ENCODE measurements at regions not wholly inside any gene's neighbourhood (a gene's known extent, or its start where the extent isn't known, plus 50 kb on each side); places are given as distances from the start of the nearest gene placed in this dataset.
"Not testable (repeated sequence)": the region's sequence is repeated elsewhere in the genome, so short reads cannot be mapped to it uniquely, and the experiment has no call there.

- intact Hi-C loops (cut with DNase I; ENCODE audit: low total_unique reads), result no loop called here
These were observed 68.1 kb upstream of the TMEM252 start for GRCh38 chr9:68608763-68609162.

DNA sequence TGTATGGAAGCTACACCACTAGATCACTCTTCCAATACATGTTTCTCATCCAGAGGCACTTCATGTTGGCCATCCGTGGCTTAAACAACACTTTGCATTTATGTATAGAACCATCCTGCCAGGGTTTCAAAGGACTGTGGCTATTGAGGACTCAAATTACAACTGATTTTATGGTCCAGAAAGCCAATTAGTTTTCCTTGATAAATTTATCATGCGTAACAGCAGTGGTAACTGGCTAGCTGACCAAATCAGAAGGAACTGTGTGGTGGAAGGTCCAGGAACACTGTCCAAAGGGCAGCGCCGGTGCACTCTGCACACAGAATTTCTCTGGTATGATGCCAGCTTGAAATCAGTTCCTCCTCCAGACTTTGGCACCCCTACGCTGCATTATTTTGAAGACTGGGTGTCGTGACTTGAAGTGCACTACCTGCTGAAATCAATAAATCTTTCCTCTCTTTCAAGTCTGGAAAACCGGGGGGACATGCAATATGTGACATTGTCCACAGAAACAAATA lies 69.3 kb upstream of the TMEM252 start:
- H3K36me3 ChIP-seq, result no peaks in the 10 kb centered on the region
- no peak for DNase-seq (ENCODE audit: low spot score in 2 of 2)
- H3K27me3 ChIP-seq, result no peaks in the 10 kb centered on the region
- intact Hi-C loops (cut with DNase I; ENCODE audit: low total_unique reads), result loop anchor here (2.0 kb wide), 1 partner anchor 57 kb away; no protein-coding TSS in a partner anchor
- TF ChIP-seq POLR2A (IDR thresholded peaks at IDR 0.05) (no peak), POLR2AphosphoS5 (IDR thresholded peaks at IDR 0.05) (no peak), CTCF (IDR thresholded peaks at IDR 0.05) (no peak)
- no peak overlapping the region for H3K4me3 ChIP-seq
- H3K27ac ChIP-seq, result no peak overlapping the region
- no peaks in the 10 kb centered on the region for H3K4me1 ChIP-seq
- H3K9me3 ChIP-seq, result no peaks in the 10 kb centered on the region

More at GRCh38 chr9:68608763-68609162, 68.1 kb upstream of the TMEM252 start:
- Histone ChIP-seq H3K9me3 (no peaks in the 10 kb centered on the region), H3K36me3 (no peaks in the 10 kb centered on the region), H3K4me1 (no peaks in the 10 kb centered on the region), H3K27me3 (no peaks in the 10 kb centered on the region), H3K27ac (no peak overlapping the region), H3K4me3 (no peak overlapping the region)
- no peak for TF ChIP-seq POLR2A (IDR thresholded peaks at IDR 0.05)
- no peak for TF ChIP-seq CTCF (IDR thresholded peaks at IDR 0.05)
- TF ChIP-seq POLR2AphosphoS5 (IDR thresholded peaks at IDR 0.05), result no peak
- no peak for DNase-seq (ENCODE audit: low spot score in 2 of 2)

GRCh38 chr9:68614121-68614520 lies 73.4 kb upstream of the TMEM252 start:
- DNase-seq (ENCODE audit: low spot score in 2 of 2), result no peak
- Histone ChIP-seq H3K27ac (no peak overlapping the region), H3K27me3 (no peaks in the 10 kb centered on the region), H3K4me3 (no peak overlapping the region), H3K36me3 (no peaks in the 10 kb centered on the region), H3K9me3 (peaks cover 0 to 6% of the 10 kb centered on the region in 2 donors), H3K4me1 (no peaks in the 10 kb centered on the region)
- TF ChIP-seq POLR2AphosphoS5 (IDR thresholded peaks at IDR 0.05), result no peak
- no peak for TF ChIP-seq POLR2A (IDR thresholded peaks at IDR 0.05)
- no peak for TF ChIP-seq CTCF (IDR thresholded peaks at IDR 0.05)
- intact Hi-C loops (cut with DNase I; ENCODE audit: low total_unique reads), result no loop called here

DNA sequence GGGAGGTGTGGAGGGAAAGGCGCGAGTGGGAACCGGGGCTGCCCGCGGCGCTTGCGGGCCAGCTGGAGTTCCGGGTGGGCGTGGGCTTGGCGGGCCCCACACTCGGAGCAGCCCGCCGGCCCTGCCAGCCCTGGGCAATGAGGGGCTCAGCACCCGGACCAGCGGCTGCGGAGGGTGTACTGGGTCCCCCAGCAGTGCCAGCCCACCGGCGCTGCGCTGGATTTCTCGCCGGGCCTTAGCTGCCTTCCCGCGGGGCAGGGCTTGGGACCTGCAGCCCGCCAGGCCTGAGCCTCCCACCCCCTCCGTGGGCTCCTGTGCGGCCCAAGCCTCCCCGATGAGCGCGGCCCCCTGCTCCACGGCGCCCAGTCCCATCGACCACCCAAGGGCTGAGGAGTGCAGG lies 76.3 kb upstream of the TMEM252 start:
- not testable (repeated sequence) for DNase-seq (ENCODE audit: low spot score in 2 of 2); H3K27me3 ChIP-seq

DNA sequence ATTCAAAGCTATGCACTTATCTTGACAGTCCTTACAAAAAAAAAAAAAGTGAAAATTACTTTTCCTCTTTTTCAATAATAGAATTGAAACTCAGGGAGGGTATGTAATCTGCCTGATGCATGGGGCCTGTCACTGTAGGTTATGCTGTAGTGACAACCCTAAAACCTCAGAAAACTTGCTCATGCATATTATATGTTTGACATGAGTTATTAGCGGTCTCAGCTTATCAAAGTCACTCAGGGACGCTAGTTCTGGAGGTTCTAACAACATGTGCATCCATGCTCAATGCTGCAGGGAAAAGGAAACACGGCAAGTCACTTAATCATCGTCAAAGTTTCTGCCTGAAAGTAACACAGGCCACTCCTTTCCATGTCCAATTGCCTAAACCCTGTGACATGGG lies 78.4 kb upstream of the TMEM252 start:
- Histone ChIP-seq H3K4me3 (no peak overlapping the region), H3K27me3 (no peaks in the 10 kb centered on the region), H3K9me3 (peaks cover 0 to 6% of the 10 kb centered on the region in 2 donors), H3K36me3 (no peaks in the 10 kb centered on the region), H3K4me1 (no peaks in the 10 kb centered on the region), H3K27ac (no peak overlapping the region)
- TF ChIP-seq POLR2AphosphoS5 (IDR thresholded peaks at IDR 0.05), result no peak
- TF ChIP-seq CTCF (IDR thresholded peaks at IDR 0.05), result no peak
- TF ChIP-seq POLR2A (IDR thresholded peaks at IDR 0.05), result no peak
- intact Hi-C loops (cut with DNase I; ENCODE audit: low total_unique reads), result no loop called here
- no peak for DNase-seq (ENCODE audit: low spot score in 2 of 2)

More for the DNA sequence above, 76.3 kb upstream of the TMEM252 start:
- H3K4me3 ChIP-seq; H3K4me1 ChIP-seq; H3K36me3 ChIP-seq; H3K27ac ChIP-seq; H3K9me3 ChIP-seq; intact Hi-C loops (cut with DNase I; ENCODE audit: low total_unique reads): not testable (repeated sequence)

DNA sequence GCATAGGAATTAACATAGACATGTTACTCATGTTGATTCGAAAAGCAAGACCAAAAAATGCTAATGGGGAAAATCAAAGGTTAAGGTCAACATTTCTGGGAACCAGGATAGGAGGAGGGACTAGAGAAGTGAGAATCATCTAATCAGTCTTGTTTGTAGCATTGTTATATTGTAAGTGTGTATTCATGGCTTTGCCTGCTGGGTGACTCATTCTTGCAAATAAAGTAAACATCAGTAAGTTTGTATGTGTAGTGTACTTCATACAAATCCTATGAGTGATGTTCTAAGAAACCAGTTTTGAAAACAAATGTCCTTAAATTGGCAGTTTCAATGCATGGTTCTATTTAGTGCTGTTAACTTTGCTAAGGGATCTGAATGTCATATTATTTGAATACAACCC lies 79.0 kb upstream of the TMEM252 start:
- TF ChIP-seq CTCF (IDR thresholded peaks at IDR 0.05) (no peak), POLR2AphosphoS5 (IDR thresholded peaks at IDR 0.05) (no peak), POLR2A (IDR thresholded peaks at IDR 0.05) (no peak)
- no peak overlapping the region for H3K27ac ChIP-seq
- intact Hi-C loops (cut with DNase I; ENCODE audit: low total_unique reads), result loop anchor here (5.0 kb wide), 1 partner anchor 358 kb away; no protein-coding TSS in a partner anchor

More for the DNA sequence above, 79.0 kb upstream of the TMEM252 start:
- Histone ChIP-seq H3K27me3 (no peaks in the 10 kb centered on the region), H3K4me1 (no peaks in the 10 kb centered on the region), H3K9me3 (peaks cover 0 to 6% of the 10 kb centered on the region in 2 donors), H3K36me3 (no peaks in the 10 kb centered on the region), H3K4me3 (no peak overlapping the region)
- no peak for DNase-seq (ENCODE audit: low spot score in 2 of 2)
